ENCODE measurements at regions not wholly inside any gene's neighbourhood (a gene's known extent, or its start where the extent isn't known, plus 50 kb on each side); places are given as distances from the start of the nearest gene placed in this dataset.

- ChIA-PET CTCF (no interaction called here), POLR2A (no interaction called here)
- DNase-seq (ENCODE audit: low read depth), result no peak
- TF ChIP-seq, protein P1, sequence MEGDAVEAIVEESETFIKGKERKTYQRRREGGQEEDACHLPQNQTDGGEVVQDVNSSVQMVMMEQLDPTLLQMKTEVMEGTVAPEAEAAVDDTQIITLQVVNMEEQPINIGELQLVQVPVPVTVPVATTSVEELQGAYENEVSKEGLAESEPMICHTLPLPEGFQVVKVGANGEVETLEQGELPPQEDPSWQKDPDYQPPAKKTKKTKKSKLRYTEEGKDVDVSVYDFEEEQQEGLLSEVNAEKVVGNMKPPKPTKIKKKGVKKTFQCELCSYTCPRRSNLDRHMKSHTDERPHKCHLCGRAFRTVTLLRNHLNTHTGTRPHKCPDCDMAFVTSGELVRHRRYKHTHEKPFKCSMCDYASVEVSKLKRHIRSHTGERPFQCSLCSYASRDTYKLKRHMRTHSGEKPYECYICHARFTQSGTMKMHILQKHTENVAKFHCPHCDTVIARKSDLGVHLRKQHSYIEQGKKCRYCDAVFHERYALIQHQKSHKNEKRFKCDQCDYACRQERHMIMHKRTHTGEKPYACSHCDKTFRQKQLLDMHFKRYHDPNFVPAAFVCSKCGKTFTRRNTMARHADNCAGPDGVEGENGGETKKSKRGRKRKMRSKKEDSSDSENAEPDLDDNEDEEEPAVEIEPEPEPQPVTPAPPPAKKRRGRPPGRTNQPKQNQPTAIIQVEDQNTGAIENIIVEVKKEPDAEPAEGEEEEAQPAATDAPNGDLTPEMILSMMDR (IDR thresholded peaks at IDR 0.05; ENCODE audit: insufficient read depth, low read depth, low read length), result no peak
- Histone ChIP-seq H3K4me3 (ENCODE audit: low read depth, low read length) (no peak overlapping the region), H3K27me3 (ENCODE audit: control insufficient read depth, insufficient read depth, low read length) (no peaks in the 10 kb centered on the region), H3K36me3 (ENCODE audit: control insufficient read depth, insufficient read depth, low read length) (no peaks in the 10 kb centered on the region)
Observed at GRCh38 chr16:26840691-26841090, 226.0 kb upstream of the C16orf82 start.

- DNase-seq (ENCODE audit: low read depth), result no peak
- ChIA-PET CTCF (no interaction called here), POLR2A (no interaction called here)
- H3K4me3 ChIP-seq (ENCODE audit: low read depth, low read length), result no peak overlapping the region
- no peaks in the 10 kb centered on the region for H3K36me3 ChIP-seq (ENCODE audit: control insufficient read depth, insufficient read depth, low read length)
- no peaks in the 10 kb centered on the region for H3K27me3 ChIP-seq (ENCODE audit: control insufficient read depth, insufficient read depth, low read length)
- TF ChIP-seq, protein P1 (IDR thresholded peaks at IDR 0.05; ENCODE audit: insufficient read depth, low read depth, low read length), result no peak
Observed at GRCh38 chr16:26856271-26856670, 210.5 kb upstream of the C16orf82 start.

- no peak for DNase-seq (ENCODE audit: low read depth)
- H3K27me3 ChIP-seq (ENCODE audit: control insufficient read depth, insufficient read depth, low read length), result no peaks in the 10 kb centered on the region
- TF ChIP-seq, protein P1 (IDR thresholded peaks at IDR 0.05; ENCODE audit: insufficient read depth, low read depth, low read length), result no peak
- POLR2A ChIA-PET, result no interaction called here
- CTCF ChIA-PET, result no interaction called here
- no peak overlapping the region for H3K4me3 ChIP-seq (ENCODE audit: low read depth, low read length)
- no peaks in the 10 kb centered on the region for H3K36me3 ChIP-seq (ENCODE audit: control insufficient read depth, insufficient read depth, low read length)
Observed at GRCh38 chr16:26856791-26857190, 209.9 kb upstream of the C16orf82 start.

GRCh38 chr16:26857371-26857770, 209.4 kb upstream of the C16orf82 start:
- no peaks in the 10 kb centered on the region for H3K36me3 ChIP-seq (ENCODE audit: control insufficient read depth, insufficient read depth, low read length)
- TF ChIP-seq, protein P1 (IDR thresholded peaks at IDR 0.05; ENCODE audit: insufficient read depth, low read depth, low read length), result no peak
- no peaks in the 10 kb centered on the region for H3K27me3 ChIP-seq (ENCODE audit: control insufficient read depth, insufficient read depth, low read length)
- no peak for DNase-seq (ENCODE audit: low read depth)
- H3K4me3 ChIP-seq (ENCODE audit: low read depth, low read length), result no peak overlapping the region
- CTCF ChIA-PET, result no interaction called here
- POLR2A ChIA-PET, result no interaction called here

GRCh38 chr16:26860506-26860905, 206.2 kb upstream of the C16orf82 start:
- Histone ChIP-seq H3K4me3 (ENCODE audit: low read depth, low read length) (no peak overlapping the region), H3K36me3 (ENCODE audit: control insufficient read depth, insufficient read depth, low read length) (no peaks in the 10 kb centered on the region), H3K27me3 (ENCODE audit: control insufficient read depth, insufficient read depth, low read length) (no peaks in the 10 kb centered on the region)
- DNase-seq (ENCODE audit: low read depth), result no peak
- POLR2A ChIA-PET, result no interaction called here
- TF ChIP-seq, protein P1 (IDR thresholded peaks at IDR 0.05; ENCODE audit: insufficient read depth, low read depth, low read length), result no peak
- CTCF ChIA-PET, result no interaction called here
